ENCODE measurements at regions not wholly inside any gene's neighbourhood (a gene's known extent, or its start where the extent isn't known, plus 50 kb on each side); places are given as distances from the start of the nearest gene placed in this dataset.

GRCh38 chr17:62913991-62914570, 52.0 kb upstream of the TANC2 start:
- Histone ChIP-seq H3K4me3 (ENCODE audit: insufficient read depth in 1 of 2, low read depth in 1 of 2, low read length in 2 of 2) (no peak overlapping the region), H3K9ac (ENCODE audit: low read length) (no peak overlapping the region), H3K36me3 (ENCODE audit: control insufficient read depth in 1 of 2, insufficient read depth in 2 of 2, low read depth in 1 of 2, low read length in 2 of 2) (no peaks in the 10 kb centered on the region), H3K27ac (ENCODE audit: low read length, poor library complexity, severe bottlenecking) (no peak overlapping the region), H3K4ac (ENCODE audit: low read depth in 1 of 2, low read length in 2 of 2) (no peak overlapping the region), H4K8ac (ENCODE audit: low read length) (no peak overlapping the region), H3K4me1 (ENCODE audit: control insufficient read depth, insufficient read depth, low read depth, low read length) (no peaks in the 10 kb centered on the region), H3K9me3 (ENCODE audit: control insufficient read depth, low read length) (peaks cover 14% of the 10 kb centered on the region), H3K14ac (ENCODE audit: low read length in 2 of 2) (no peak overlapping the region), H3K18ac (ENCODE audit: low read depth in 1 of 2, low read length in 2 of 2) (no peak overlapping the region), H3K79me1 (replicated peaks; ENCODE audit: low read length, poor library complexity, severe bottlenecking) (no peaks in the 10 kb centered on the region), H2BK5ac (ENCODE audit: low read depth, low read length, poor library complexity, severe bottlenecking) (no peak overlapping the region), H4K91ac (ENCODE audit: low read length) (no peak overlapping the region), H2BK120ac (ENCODE audit: low read depth, low read length) (no peak overlapping the region), H2AFZ (ENCODE audit: low read depth, low read length) (no peak overlapping the region), H3K4me2 (ENCODE audit: low read length, poor library complexity, severe bottlenecking) (no peak overlapping the region), H2BK12ac (ENCODE audit: low read length in 2 of 2) (no peak overlapping the region), H3K27me3 (ENCODE audit: control insufficient read depth in 1 of 2, insufficient read depth in 1 of 2, low read length in 2 of 2) (no peaks in the 10 kb centered on the region), H2AK5ac (ENCODE audit: low read length, severe bottlenecking) (no peak overlapping the region), H3K23ac (ENCODE audit: low read length in 2 of 2) (no peak overlapping the region), H2BK15ac (ENCODE audit: low read depth, poor library complexity, severe bottlenecking) (no peak overlapping the region)
- 93% methylated on average over 3 of the region's 3 CpGs for WGBS
- no peak for DNase-seq

- H3K4me3 ChIP-seq (ENCODE audit: insufficient read depth in 1 of 2, low read depth in 1 of 2, low read length in 2 of 2), result no peak overlapping the region
- H4K8ac ChIP-seq (ENCODE audit: low read length), result no peak overlapping the region
- no peak overlapping the region for H3K18ac ChIP-seq (ENCODE audit: low read depth in 1 of 2, low read length in 2 of 2)
- H3K14ac ChIP-seq (ENCODE audit: low read length in 2 of 2), result no peak overlapping the region
- no peak overlapping the region for H3K27ac ChIP-seq (ENCODE audit: low read length, poor library complexity, severe bottlenecking)
- no peak overlapping the region for H2BK15ac ChIP-seq (ENCODE audit: low read depth, poor library complexity, severe bottlenecking)
- no peaks in the 10 kb centered on the region for H3K4me1 ChIP-seq (ENCODE audit: control insufficient read depth, insufficient read depth, low read depth, low read length)
- no peak overlapping the region for H2AK5ac ChIP-seq (ENCODE audit: low read length, severe bottlenecking)
- H3K79me1 ChIP-seq (replicated peaks; ENCODE audit: low read length, poor library complexity, severe bottlenecking), result no peaks in the 10 kb centered on the region
- DNase-seq, result no peak
- H2BK5ac ChIP-seq (ENCODE audit: low read depth, low read length, poor library complexity, severe bottlenecking), result no peak overlapping the region
- WGBS, result 84% methylated on average over 3 of the region's 4 CpGs
- H3K27me3 ChIP-seq (ENCODE audit: control insufficient read depth in 1 of 2, insufficient read depth in 1 of 2, low read length in 2 of 2), result peaks cover 0 to 8% of the 10 kb centered on the region in 2 experiments
- no peak overlapping the region for H2AFZ ChIP-seq (ENCODE audit: low read depth, low read length)
- no peak overlapping the region for H4K91ac ChIP-seq (ENCODE audit: low read length)
- H3K9ac ChIP-seq (ENCODE audit: low read length), result no peak overlapping the region
- no peak overlapping the region for H3K4me2 ChIP-seq (ENCODE audit: low read length, poor library complexity, severe bottlenecking)
- H3K4ac ChIP-seq (ENCODE audit: low read depth in 1 of 2, low read length in 2 of 2), result no peak overlapping the region
- H2BK12ac ChIP-seq (ENCODE audit: low read length in 2 of 2), result no peak overlapping the region
- no peak overlapping the region for H2BK120ac ChIP-seq (ENCODE audit: low read depth, low read length)
- H3K36me3 ChIP-seq (ENCODE audit: control insufficient read depth in 1 of 2, insufficient read depth in 2 of 2, low read depth in 1 of 2, low read length in 2 of 2), result no peaks in the 10 kb centered on the region
- H3K9me3 ChIP-seq (ENCODE audit: control insufficient read depth, low read length), result peaks cover 14% of the 10 kb centered on the region
- H3K23ac ChIP-seq (ENCODE audit: low read length in 2 of 2), result no peak overlapping the region
Measured at GRCh38 chr17:62912363-62912762, 53.7 kb upstream of the TANC2 start.

GRCh38 chr17:62911114-62911513, 54.9 kb upstream of the TANC2 start:
- Histone ChIP-seq H3K36me3 (ENCODE audit: control insufficient read depth in 1 of 2, insufficient read depth in 2 of 2, low read depth in 1 of 2, low read length in 2 of 2) (no peaks in the 10 kb centered on the region), H2BK15ac (ENCODE audit: low read depth, poor library complexity, severe bottlenecking) (no peak overlapping the region), H3K4ac (ENCODE audit: low read depth in 1 of 2, low read length in 2 of 2) (no peak overlapping the region), H3K14ac (ENCODE audit: low read length in 2 of 2) (no peak overlapping the region), H3K4me1 (ENCODE audit: control insufficient read depth, insufficient read depth, low read depth, low read length) (peaks cover 2% of the 10 kb centered on the region), H3K27ac (ENCODE audit: low read length, poor library complexity, severe bottlenecking) (no peak overlapping the region), H3K4me3 (ENCODE audit: insufficient read depth in 1 of 2, low read depth in 1 of 2, low read length in 2 of 2) (no peak overlapping the region), H3K9me3 (ENCODE audit: control insufficient read depth, low read length) (peaks cover 14% of the 10 kb centered on the region), H3K27me3 (ENCODE audit: control insufficient read depth in 1 of 2, insufficient read depth in 1 of 2, low read length in 2 of 2) (peaks cover 0 to 9% of the 10 kb centered on the region in 2 experiments), H2BK5ac (ENCODE audit: low read depth, low read length, poor library complexity, severe bottlenecking) (no peak overlapping the region), H3K18ac (ENCODE audit: low read depth in 1 of 2, low read length in 2 of 2) (no peak overlapping the region), H2AFZ (ENCODE audit: low read depth, low read length) (no peak overlapping the region), H3K4me2 (ENCODE audit: low read length, poor library complexity, severe bottlenecking) (no peak overlapping the region), H3K23ac (ENCODE audit: low read length in 2 of 2) (no peak overlapping the region), H3K9ac (ENCODE audit: low read length) (no peak overlapping the region), H2BK120ac (ENCODE audit: low read depth, low read length) (no peak overlapping the region), H2BK12ac (ENCODE audit: low read length in 2 of 2) (no peak overlapping the region), H4K8ac (ENCODE audit: low read length) (no peak overlapping the region), H4K91ac (ENCODE audit: low read length) (no peak overlapping the region), H2AK5ac (ENCODE audit: low read length, severe bottlenecking) (no peak overlapping the region), H3K79me1 (replicated peaks; ENCODE audit: low read length, poor library complexity, severe bottlenecking) (no peaks in the 10 kb centered on the region)
- no peak for DNase-seq
- 96% methylated on average over 3 of the region's 3 CpGs for WGBS

DNA sequence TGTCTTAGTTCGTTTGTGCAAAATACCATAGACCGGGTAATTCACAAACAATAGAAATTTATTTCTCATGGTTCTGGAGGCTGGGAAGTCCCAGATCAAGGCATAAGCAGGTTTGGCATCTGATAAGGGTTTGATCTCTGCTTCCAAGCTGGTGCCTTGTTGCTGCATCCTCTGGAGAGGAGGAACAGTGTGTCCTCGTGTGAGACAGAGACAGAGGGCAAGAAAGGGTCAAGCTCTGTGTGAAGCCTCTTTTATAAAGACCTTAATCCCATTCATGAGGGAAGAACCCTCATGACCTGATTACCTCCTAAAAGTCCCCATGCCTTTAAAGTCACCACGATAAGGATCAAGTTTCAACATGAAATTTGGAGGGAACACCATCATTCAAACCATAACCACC, 55.8 kb upstream of the TANC2 start:
- H3K27ac ChIP-seq (ENCODE audit: low read length, poor library complexity, severe bottlenecking), result no peak overlapping the region
- H3K4me2 ChIP-seq (ENCODE audit: low read length, poor library complexity, severe bottlenecking), result no peak overlapping the region
- H4K8ac ChIP-seq (ENCODE audit: low read length), result no peak overlapping the region
- 80% methylated on average over 3 of the region's 4 CpGs for WGBS
- peaks cover 14% of the 10 kb centered on the region for H3K9me3 ChIP-seq (ENCODE audit: control insufficient read depth, low read length)
- H3K79me1 ChIP-seq (replicated peaks; ENCODE audit: low read length, poor library complexity, severe bottlenecking), result no peaks in the 10 kb centered on the region
- no peak overlapping the region for H2AFZ ChIP-seq (ENCODE audit: low read depth, low read length)
- DNase-seq, result no peak
- H3K9ac ChIP-seq (ENCODE audit: low read length), result no peak overlapping the region
- H3K36me3 ChIP-seq (ENCODE audit: control insufficient read depth in 1 of 2, insufficient read depth in 2 of 2, low read depth in 1 of 2, low read length in 2 of 2), result no peaks in the 10 kb centered on the region
- H3K4me3 ChIP-seq (ENCODE audit: insufficient read depth in 1 of 2, low read depth in 1 of 2, low read length in 2 of 2), result no peak overlapping the region
- H3K14ac ChIP-seq (ENCODE audit: low read length in 2 of 2), result no peak overlapping the region
- H3K23ac ChIP-seq (ENCODE audit: low read length in 2 of 2), result no peak overlapping the region
- no peak overlapping the region for H2BK120ac ChIP-seq (ENCODE audit: low read depth, low read length)
- no peak overlapping the region for H2AK5ac ChIP-seq (ENCODE audit: low read length, severe bottlenecking)
- H2BK5ac ChIP-seq (ENCODE audit: low read depth, low read length, poor library complexity, severe bottlenecking), result no peak overlapping the region
- no peak overlapping the region for H2BK12ac ChIP-seq (ENCODE audit: low read length in 2 of 2)
- no peak overlapping the region for H4K91ac ChIP-seq (ENCODE audit: low read length)
- no peak overlapping the region for H2BK15ac ChIP-seq (ENCODE audit: low read depth, poor library complexity, severe bottlenecking)
- peaks cover 2% of the 10 kb centered on the region for H3K4me1 ChIP-seq (ENCODE audit: control insufficient read depth, insufficient read depth, low read depth, low read length)
- H3K27me3 ChIP-seq (ENCODE audit: control insufficient read depth in 1 of 2, insufficient read depth in 1 of 2, low read length in 2 of 2), result peaks cover 0 to 9% of the 10 kb centered on the region in 2 experiments
- H3K18ac ChIP-seq (ENCODE audit: low read depth in 1 of 2, low read length in 2 of 2), result no peak overlapping the region
- no peak overlapping the region for H3K4ac ChIP-seq (ENCODE audit: low read depth in 1 of 2, low read length in 2 of 2)

Measured in mesenchymal stem cell (in vitro differentiated cells and primary cell).